Neural cell (in vitro differentiated cells): ENCODE measurements at regions not wholly inside any gene's neighbourhood (a gene's known extent, or its start where the extent isn't known, plus 50 kb on each side); places are given as distances from the start of the nearest gene placed in this dataset.

Source experiments
- H2AFZ ChIP-seq: fragments of 200-600, 300-800 bp; sonication (generic), shearing (Covaris generic); 2 replicates; pipeline ENCODE4 v1.6.0; 2014; ENCODE audit warnings: low read depth, mild to moderate bottlenecking, antibody characterized with exemption, low read length, moderate library complexity
- H3F3A ChIP-seq: fragments of 200-600 bp; shearing (Covaris generic); 2 replicates; pipeline ENCODE4 v1.6.1; 2016; ENCODE audit warnings: mild to moderate bottlenecking, moderate library complexity, mixed read lengths, antibody characterized with exemption, low read length; ENCODE audit not compliant: insufficient read depth, poor library complexity, severe bottlenecking
- H3K27ac ChIP-seq: fragments of 200-600, 300-800 bp; sonication (generic), shearing (Covaris generic); 2 replicates; pipeline ENCODE4 v1.5.1; 2014; ENCODE audit warnings: mild to moderate bottlenecking, low read length, moderate library complexity
- H3K27me3 ChIP-seq: fragments of 300-800, 200-600 bp; sonication (generic), shearing (Covaris generic); 2 replicates; pipeline ENCODE4 v1.6.0; 2014; ENCODE audit warnings: mild to moderate bottlenecking, low read depth, low read length, moderate library complexity; ENCODE audit not compliant: insufficient read depth
- H3K36me3 ChIP-seq: fragments of 300-800, 200-600 bp; sonication (generic), shearing (Covaris generic); 2 replicates; pipeline ENCODE4 v1.5.1; 2014; ENCODE audit warnings: mild to moderate bottlenecking, antibody characterized with exemption, low read length, moderate library complexity; ENCODE audit not compliant: insufficient read depth
- H3K4me2 ChIP-seq: fragments of 300-800, 200-600 bp; sonication (generic), shearing (Covaris generic); 2 replicates; pipeline ENCODE4 v1.6.0; 2014; ENCODE audit warnings: mild to moderate bottlenecking, low read length
- H3K4me3 ChIP-seq: fragments of 300-800, 200-600 bp; sonication (generic), shearing (Covaris generic); 2 replicates; pipeline ENCODE4 v1.5.1; 2014; ENCODE audit warnings: mild to moderate bottlenecking, low read length, moderate library complexity
- H3K79me2 ChIP-seq: fragments of 200-600 bp; shearing (Covaris generic); replicated peaks from 2 replicates; pipeline ENCODE4 v1.6.0; 2014; ENCODE audit warnings: mild to moderate bottlenecking, low read length, moderate library complexity; ENCODE audit not compliant: insufficient read depth
- H3K9ac ChIP-seq: fragments of 300-800, 200-600 bp; sonication (generic), shearing (Covaris generic); 2 replicates; pipeline ENCODE4 v1.6.1; 2016; ENCODE audit warnings: mild to moderate bottlenecking, low read length, mixed read lengths
- H3K9me2 ChIP-seq: fragments of 200-600 bp; shearing (Covaris generic); 2 replicates; pipeline ENCODE4 v1.6.1; 2016; ENCODE audit warnings: mild to moderate bottlenecking, low read length, mixed read lengths; ENCODE audit not compliant: insufficient read depth
- H3K9me3 ChIP-seq: fragments of 200-600, 300-800 bp; sonication (generic), shearing (Covaris generic); 2 replicates; pipeline ENCODE4 v1.6.1; 2016; ENCODE audit warnings: mild to moderate bottlenecking, mixed run types, low read length, moderate library complexity, mixed read lengths
- H4K20me1 ChIP-seq: fragments of 200-600 bp; shearing (Covaris generic); 2 replicates; pipeline ENCODE4 v1.6.1; 2016; ENCODE audit warnings: mild to moderate bottlenecking, mixed run types; ENCODE audit not compliant: insufficient read depth
- CTCF ChIP-seq: fragments of 450-650 bp; IDR thresholded peaks from 2 replicates; pipeline ENCODE4 v1.5.1; 2014; ENCODE audit warnings: antibody characterized with exemption, mild to moderate bottlenecking, moderate library complexity; ENCODE audit not compliant: poor library complexity, severe bottlenecking
- EP300 ChIP-seq: fragments of 450-650 bp; conservative IDR thresholded peaks from 2 replicates; pipeline ENCODE4 v1.6.1; 2014; ENCODE audit warnings: antibody characterized with exemption, mild to moderate bottlenecking, moderate library complexity; ENCODE audit not compliant: poor library complexity, severe bottlenecking
- EZH2 ChIP-seq: fragments of 200-600, 300-800 bp; shearing (Covaris generic), sonication (generic); IDR thresholded peaks from 2 replicates; pipeline ENCODE4 v1.6.1; 2014; ENCODE audit warnings: antibody characterized with exemption, low read length, borderline replicate concordance, mild to moderate bottlenecking; ENCODE audit not compliant: insufficient read depth, poor library complexity, severe bottlenecking
- MXI1 ChIP-seq: fragments of 450-650 bp; conservative IDR thresholded peaks from 2 replicates; pipeline ENCODE4 v1.6.1; 2014; ENCODE audit warnings: antibody characterized with exemption, mild to moderate bottlenecking; ENCODE audit not compliant: poor library complexity, severe bottlenecking
- POLR2AphosphoS5 ChIP-seq: IDR thresholded peaks from 2 replicates; pipeline ENCODE4 v1.6.1; 2012
- RAD21 ChIP-seq: fragments of 450-650 bp; conservative IDR thresholded peaks from 2 replicates; pipeline ENCODE4 v1.6.1; 2014; ENCODE audit warnings: antibody characterized with exemption, mild to moderate bottlenecking, moderate library complexity
- REST ChIP-seq: IDR thresholded peaks from 2 replicates; pipeline ENCODE4 v1.6.1; 2012; ENCODE audit warnings: borderline replicate concordance
- SMC3 ChIP-seq: fragments of 450-650 bp; conservative IDR thresholded peaks from 2 replicates; pipeline ENCODE4 v1.6.1; 2014; ENCODE audit warnings: antibody characterized with exemption, mild to moderate bottlenecking, moderate library complexity; ENCODE audit not compliant: poor library complexity
- TAF1 ChIP-seq: IDR thresholded peaks from 2 replicates; pipeline ENCODE4 v1.6.1; 2012; ENCODE audit warnings: low read depth

- Histone ChIP-seq H3F3A (no peaks in the 10 kb centered on the region), H3K79me2 (no peaks in the 10 kb centered on the region), H4K20me1 (no peaks in the 10 kb centered on the region), H3K27me3 (no peaks in the 10 kb centered on the region), H3K4me2 (no peak overlapping the region), H3K9ac (no peak overlapping the region), H2AFZ (no peak overlapping the region), H3K4me3 (no peak overlapping the region), H3K9me2 (no peaks in the 10 kb centered on the region), H3K27ac (no peak overlapping the region), H3K9me3 (no peaks in the 10 kb centered on the region), H3K36me3 (no peaks in the 10 kb centered on the region)
- no peak for TF ChIP-seq EP300
Measured at GRCh38 chr16:7137560-7138330, 194.9 kb upstream of the RBFOX1 start.

GRCh38 chr16:7132465-7132864, 200.2 kb upstream of the RBFOX1 start:
- Histone ChIP-seq H2AFZ (no peak overlapping the region), H3K4me3 (no peak overlapping the region), H3F3A (no peaks in the 10 kb centered on the region), H3K9ac (no peak overlapping the region), H3K79me2 (no peaks in the 10 kb centered on the region), H4K20me1 (no peaks in the 10 kb centered on the region), H3K9me2 (no peaks in the 10 kb centered on the region), H3K4me2 (no peak overlapping the region), H3K36me3 (no peaks in the 10 kb centered on the region), H3K27me3 (no peaks in the 10 kb centered on the region), H3K27ac (no peak overlapping the region), H3K9me3 (no peaks in the 10 kb centered on the region)
- TF ChIP-seq REST, result no peak
- no peak for TF ChIP-seq POLR2AphosphoS5
- TF ChIP-seq MXI1, result no peak
- no peak for TF ChIP-seq SMC3
- TF ChIP-seq EP300, result no peak
- TF ChIP-seq TAF1, result no peak
- no peak for TF ChIP-seq RAD21
- TF ChIP-seq CTCF, result no peak
- no peak for TF ChIP-seq EZH2

- Histone ChIP-seq H3K9ac (no peak overlapping the region), H3F3A (no peaks in the 10 kb centered on the region), H3K4me2 (no peak overlapping the region), H3K27ac (no peak overlapping the region), H3K4me3 (no peak overlapping the region), H3K9me3 (no peaks in the 10 kb centered on the region), H3K79me2 (no peaks in the 10 kb centered on the region), H2AFZ (no peak overlapping the region), H4K20me1 (no peaks in the 10 kb centered on the region), H3K27me3 (no peaks in the 10 kb centered on the region), H3K36me3 (no peaks in the 10 kb centered on the region), H3K9me2 (no peaks in the 10 kb centered on the region)
- TF ChIP-seq TAF1 (no peak), REST (no peak), EZH2 (no peak), SMC3 (no peak), CTCF (no peak), EP300 (no peak), POLR2AphosphoS5 (no peak), MXI1 (no peak), RAD21 (no peak)
Measured at GRCh38 chr16:7124701-7125100, 207.9 kb upstream of the RBFOX1 start.
